HCT116 (cell line): ENCODE measurements at regions not wholly inside any gene's neighbourhood (a gene's known extent, or its start where the extent isn't known, plus 50 kb on each side); places are given as distances from the start of the nearest gene placed in this dataset.

Experiments used
- CEBPB ChIP-seq: IDR thresholded peaks from 2 replicates; pipeline ENCODE4 v1.6.1; 2012; ENCODE audit warnings: low read depth
- EZH2 ChIP-seq: fragments of 200-600 bp; sonication (generic); IDR thresholded peaks from 2 replicates; pipeline ENCODE4 v1.6.1; 2017; ENCODE audit warnings: antibody characterized with exemption, mixed run types
- JUND ChIP-seq: IDR thresholded peaks from 2 replicates; pipeline ENCODE4 v1.6.1; 2012
- POLR2A ChIP-seq: IDR thresholded peaks from 2 replicates; pipeline ENCODE4 v1.7.0; 2011; ENCODE audit warnings: borderline replicate concordance; ENCODE audit not compliant: insufficient read depth, insufficient read length; ENCODE audit errors: extremely low read depth
- POLR2AphosphoS5 ChIP-seq: IDR thresholded peaks from 2 replicates; pipeline ENCODE4 v1.6.1; 2011; ENCODE audit warnings: mild to moderate bottlenecking, low read depth, low read length, moderate library complexity
- RAD21 ChIP-seq: IDR thresholded peaks from 2 replicates; pipeline ENCODE4 v1.6.1; 2012; ENCODE audit warnings: low read depth, mild to moderate bottlenecking
- SIN3A ChIP-seq: IDR thresholded peaks from 2 replicates; pipeline ENCODE4 v1.6.1; 2012; ENCODE audit warnings: low read depth
- SP1 ChIP-seq: IDR thresholded peaks from 2 replicates; pipeline ENCODE4 v1.6.1; 2012; ENCODE audit warnings: low read depth
- ZNF274 ChIP-seq: fragments of 200-500 bp; sonication (Bioruptor generic); IDR thresholded peaks from 2 replicates; pipeline ENCODE4 v1.6.1; 2014; ENCODE audit warnings: mild to moderate bottlenecking, low read depth, low read length, inconsistent platforms
- TF ChIP-seq, protein P1 (sequence below), 3 experiments: fragments of 200-600 bp in 1 of 3; sonication (generic) in 1 of 3; IDR thresholded peaks in 2 of 3; conservative IDR thresholded peaks in 1 of 3; 2 replicates each; pipeline ENCODE4 v1.5.1; 2012 to 2017; ENCODE audit warnings: low read depth in 2 of 3, low read length in 2 of 3, antibody characterized with exemption in 1 of 3, borderline replicate concordance in 1 of 3, control low read depth in 1 of 3, mild to moderate bottlenecking in 1 of 3, mixed read lengths in 1 of 3, mixed run types in 1 of 3, moderate library complexity in 1 of 3; ENCODE audit not compliant: insufficient read depth in 1 of 3
- TF ChIP-seq, protein P2 (sequence below): IDR thresholded peaks from 2 replicates; pipeline ENCODE4 v1.6.1; 2011; ENCODE audit warnings: mild to moderate bottlenecking, low read length, moderate library complexity; ENCODE audit not compliant: insufficient replicate concordance; ENCODE audit errors: extremely low read depth

DNA sequence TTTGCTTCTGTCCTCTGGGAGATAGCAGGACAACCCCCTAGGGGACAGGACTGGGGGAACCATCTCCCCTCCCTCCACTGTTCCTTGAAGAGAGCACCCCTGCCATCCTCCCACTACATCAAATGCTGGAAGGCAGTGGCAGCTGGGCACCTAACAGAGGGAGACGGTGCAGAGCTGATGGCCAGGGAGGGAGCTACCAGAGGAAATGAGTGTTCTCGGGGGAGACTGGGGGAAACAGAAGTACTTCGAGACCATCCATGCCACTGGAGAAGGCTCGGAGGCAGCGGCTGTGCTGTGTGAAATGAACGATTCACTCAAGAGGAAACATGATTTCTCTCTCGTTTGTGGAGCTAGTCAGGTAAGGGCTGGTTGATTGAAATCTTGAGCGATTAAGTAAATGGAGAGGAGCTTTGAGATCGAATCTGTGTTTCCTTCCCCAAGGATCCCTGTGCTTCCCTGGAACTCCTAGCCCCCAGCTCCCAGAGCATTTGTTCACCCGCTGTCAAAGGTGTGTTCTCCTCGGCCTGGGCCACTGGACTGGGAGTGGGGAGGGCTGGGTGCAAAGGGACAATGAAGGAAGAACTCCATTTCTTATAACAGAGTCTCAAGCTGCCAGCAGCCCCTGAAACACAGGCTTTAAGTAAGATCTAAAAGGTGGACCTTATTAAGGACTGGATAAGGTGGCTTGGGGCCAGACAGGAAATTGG is 261.3 kb upstream of the MOCS1 start:
- no peak for TF ChIP-seq EZH2
- no peak for TF ChIP-seq JUND
- TF ChIP-seq, protein P1, sequence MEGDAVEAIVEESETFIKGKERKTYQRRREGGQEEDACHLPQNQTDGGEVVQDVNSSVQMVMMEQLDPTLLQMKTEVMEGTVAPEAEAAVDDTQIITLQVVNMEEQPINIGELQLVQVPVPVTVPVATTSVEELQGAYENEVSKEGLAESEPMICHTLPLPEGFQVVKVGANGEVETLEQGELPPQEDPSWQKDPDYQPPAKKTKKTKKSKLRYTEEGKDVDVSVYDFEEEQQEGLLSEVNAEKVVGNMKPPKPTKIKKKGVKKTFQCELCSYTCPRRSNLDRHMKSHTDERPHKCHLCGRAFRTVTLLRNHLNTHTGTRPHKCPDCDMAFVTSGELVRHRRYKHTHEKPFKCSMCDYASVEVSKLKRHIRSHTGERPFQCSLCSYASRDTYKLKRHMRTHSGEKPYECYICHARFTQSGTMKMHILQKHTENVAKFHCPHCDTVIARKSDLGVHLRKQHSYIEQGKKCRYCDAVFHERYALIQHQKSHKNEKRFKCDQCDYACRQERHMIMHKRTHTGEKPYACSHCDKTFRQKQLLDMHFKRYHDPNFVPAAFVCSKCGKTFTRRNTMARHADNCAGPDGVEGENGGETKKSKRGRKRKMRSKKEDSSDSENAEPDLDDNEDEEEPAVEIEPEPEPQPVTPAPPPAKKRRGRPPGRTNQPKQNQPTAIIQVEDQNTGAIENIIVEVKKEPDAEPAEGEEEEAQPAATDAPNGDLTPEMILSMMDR (IDR thresholded peaks at IDR 0.05 in 2 of 3, conservative IDR thresholded peaks at IDR 0.05 in 1 of 3; ENCODE audit: borderline replicate concordance in 1 of 3, insufficient read depth in 1 of 3, low read depth in 2 of 3, low read length in 2 of 3), result no peak
- no peak for TF ChIP-seq SP1
- TF ChIP-seq POLR2A, result no peak
- no peak for TF ChIP-seq POLR2AphosphoS5
- TF ChIP-seq CEBPB, result no peak
- TF ChIP-seq, protein P2, sequence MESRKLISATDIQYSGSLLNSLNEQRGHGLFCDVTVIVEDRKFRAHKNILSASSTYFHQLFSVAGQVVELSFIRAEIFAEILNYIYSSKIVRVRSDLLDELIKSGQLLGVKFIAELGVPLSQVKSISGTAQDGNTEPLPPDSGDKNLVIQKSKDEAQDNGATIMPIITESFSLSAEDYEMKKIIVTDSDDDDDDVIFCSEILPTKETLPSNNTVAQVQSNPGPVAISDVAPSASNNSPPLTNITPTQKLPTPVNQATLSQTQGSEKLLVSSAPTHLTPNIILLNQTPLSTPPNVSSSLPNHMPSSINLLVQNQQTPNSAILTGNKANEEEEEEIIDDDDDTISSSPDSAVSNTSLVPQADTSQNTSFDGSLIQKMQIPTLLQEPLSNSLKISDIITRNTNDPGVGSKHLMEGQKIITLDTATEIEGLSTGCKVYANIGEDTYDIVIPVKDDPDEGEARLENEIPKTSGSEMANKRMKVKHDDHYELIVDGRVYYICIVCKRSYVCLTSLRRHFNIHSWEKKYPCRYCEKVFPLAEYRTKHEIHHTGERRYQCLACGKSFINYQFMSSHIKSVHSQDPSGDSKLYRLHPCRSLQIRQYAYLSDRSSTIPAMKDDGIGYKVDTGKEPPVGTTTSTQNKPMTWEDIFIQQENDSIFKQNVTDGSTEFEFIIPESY, result no peak
- TF ChIP-seq SIN3A, result no peak
- no peak for TF ChIP-seq RAD21
- no peak for TF ChIP-seq ZNF274
